HEK293T (cell line): ENCODE measurements at regions not wholly inside any gene's neighbourhood (a gene's known extent, or its start where the extent isn't known, plus 50 kb on each side); places are given as distances from the start of the nearest gene placed in this dataset.

Experiments used
- CTCF ChIA-PET: fragments of 350-600 bp; formaldehyde crosslinking; extraction: SDS; loops from one replicate; lab custom pipeline; 2021; ENCODE audit warnings: antibody characterized with exemption, inconsistent platforms; lab: Yijun Ruan, JAX
- POLR2A ChIA-PET: fragments of 350-600 bp; formaldehyde crosslinking; extraction: SDS; loops from one replicate; lab custom pipeline; 2020; ENCODE audit warnings: antibody characterized with exemption, inconsistent platforms; lab: Yijun Ruan, JAX
- DNase-seq: peaks from one replicate; pipeline ENCODE4 v3.0.0; 2012; ENCODE audit warnings: mixed read lengths; ENCODE audit errors: extremely low spot score
- ARNT ChIP-seq: fragments of 450-650 bp; IDR thresholded peaks from 2 replicates; pipeline ENCODE4 v1.6.1; 2017; ENCODE audit warnings: mild to moderate bottlenecking
- BHLHE40 ChIP-seq: fragments of 450-650 bp; IDR thresholded peaks from 2 replicates; pipeline ENCODE4 v1.6.1; 2016; ENCODE audit warnings: mild to moderate bottlenecking, moderate library complexity, borderline replicate concordance
- CTBP1 ChIP-seq: fragments of 450-650 bp; IDR thresholded peaks from 2 replicates; pipeline ENCODE4 v1.6.1; 2016; ENCODE audit warnings: borderline replicate concordance
- ELF4 ChIP-seq: fragments of 450-650 bp; IDR thresholded peaks from 2 replicates; pipeline ENCODE4 v1.6.1; 2017; ENCODE audit warnings: antibody characterized with exemption
- FOXA1 ChIP-seq: fragments of 450-650 bp; IDR thresholded peaks from 2 replicates; pipeline ENCODE4 v1.6.1; 2016; ENCODE audit warnings: mild to moderate bottlenecking
- FOXK2 ChIP-seq: fragments of 450-650 bp; IDR thresholded peaks from 2 replicates; pipeline ENCODE4 v1.6.1; 2016; ENCODE audit warnings: mild to moderate bottlenecking
- FOXM1 ChIP-seq: fragments of 450-650 bp; IDR thresholded peaks from 2 replicates; pipeline ENCODE4 v1.6.1; 2017; ENCODE audit warnings: mild to moderate bottlenecking, borderline replicate concordance
- HDGF ChIP-seq: fragments of 450-650 bp; IDR thresholded peaks from 2 replicates; pipeline ENCODE4 v1.6.1; 2017; ENCODE audit warnings: antibody characterized with exemption, borderline replicate concordance
- L3MBTL2 ChIP-seq: fragments of 450-650 bp; conservative IDR thresholded peaks from 2 replicates; pipeline ENCODE4 v1.6.1; 2016; ENCODE audit warnings: mild to moderate bottlenecking
- LEF1 ChIP-seq: fragments of 450-650 bp; IDR thresholded peaks from 2 replicates; pipeline ENCODE4 v1.6.1; 2017; ENCODE audit warnings: mild to moderate bottlenecking, borderline replicate concordance
- NFRKB ChIP-seq: fragments of 450-650 bp; IDR thresholded peaks from 2 replicates; pipeline ENCODE4 v1.6.1; 2016; ENCODE audit warnings: mild to moderate bottlenecking, moderate library complexity
- PKNOX1 ChIP-seq: fragments of 450-650 bp; IDR thresholded peaks from 2 replicates; pipeline ENCODE4 v1.6.1; 2016
- SP1 ChIP-seq: fragments of 450-650 bp; IDR thresholded peaks from 2 replicates; pipeline ENCODE4 v1.6.1; 2017
- SUZ12 ChIP-seq: fragments of 450-650 bp; IDR thresholded peaks from 2 replicates; pipeline ENCODE4 v1.6.1; 2016; ENCODE audit warnings: mild to moderate bottlenecking
- TARDBP ChIP-seq: fragments of 450-650 bp; IDR thresholded peaks from 2 replicates; pipeline ENCODE4 v1.6.1; 2016
- ZNF384 ChIP-seq: fragments of 450-650 bp; IDR thresholded peaks from 2 replicates; pipeline ENCODE4 v1.6.1; 2016

GRCh38 chr4:128475597-128475996 is 188.0 kb upstream of the PGRMC2 start:
- TF ChIP-seq BHLHE40 (no peak), LEF1 (no peak), TARDBP (no peak), FOXM1 (no peak), L3MBTL2 (no peak), FOXA1 (no peak), CTBP1 (no peak), SP1 (no peak), NFRKB (no peak), HDGF (no peak), PKNOX1 (no peak)
- CTCF ChIA-PET, result no interaction called here
- DNase-seq, result no peak
- POLR2A ChIA-PET, result no interaction called here

DNA sequence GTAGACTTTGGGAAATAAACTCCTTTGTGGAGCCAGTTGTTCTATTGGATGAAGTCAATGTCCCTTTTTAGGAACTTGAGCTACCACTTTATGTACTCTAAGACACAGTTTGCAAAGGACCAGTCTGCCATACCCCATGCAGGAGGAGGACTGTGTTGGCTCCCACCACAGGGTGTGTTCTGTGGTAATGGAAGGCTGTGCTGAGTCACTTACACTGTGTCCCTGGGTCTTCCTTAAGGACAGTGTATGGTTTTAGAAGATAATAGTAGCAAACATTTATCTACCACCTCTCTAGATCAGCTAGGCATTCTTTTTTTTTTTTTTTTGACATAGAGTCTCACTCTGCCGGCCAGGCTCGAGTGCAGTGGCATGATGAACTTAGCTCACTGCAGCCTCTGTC is 184.0 kb upstream of the PGRMC2 start:
- POLR2A ChIA-PET, result no interaction called here
- CTCF ChIA-PET, result interaction anchor here (0.6 to 0.8 kb wide), 2 partner anchors 17 to 102 kb away, joined by 3 read pairs; no protein-coding TSS in a partner anchor
- no peak for DNase-seq
- TF ChIP-seq ARNT (no peak), SUZ12 (no peak), BHLHE40 (no peak), LEF1 (no peak), NFRKB (no peak), CTBP1 (no peak), HDGF (no peak), FOXK2 (no peak), TARDBP (no peak), ZNF384 (no peak), FOXM1 (no peak), PKNOX1 (no peak), L3MBTL2 (no peak), ELF4 (no peak), SP1 (no peak), FOXA1 (no peak)

GRCh38 chr4:128470492-128471053 is 183.0 kb upstream of the PGRMC2 start:
- no peak for TF ChIP-seq SP1
- TF ChIP-seq ZNF384, result no peak
- TF ChIP-seq ARNT, result no peak
- TF ChIP-seq ELF4, result no peak
- TF ChIP-seq TARDBP, result no peak
- TF ChIP-seq CTBP1, result no peak
- TF ChIP-seq LEF1, result no peak
- TF ChIP-seq FOXA1, result no peak
- TF ChIP-seq NFRKB, result no peak
- TF ChIP-seq SUZ12, result no peak
- no peak for TF ChIP-seq HDGF
- TF ChIP-seq FOXM1, result no peak
- no peak for TF ChIP-seq L3MBTL2
- no peak for TF ChIP-seq FOXK2
- no peak for TF ChIP-seq BHLHE40
- no peak for TF ChIP-seq PKNOX1
- ChIA-PET CTCF (interaction anchor here (0.6 to 0.8 kb wide), 2 partner anchors 16 to 103 kb away, joined by 3 read pairs; no protein-coding TSS in a partner anchor), POLR2A (no interaction called here)
- DNase-seq, result no peak

DNA sequence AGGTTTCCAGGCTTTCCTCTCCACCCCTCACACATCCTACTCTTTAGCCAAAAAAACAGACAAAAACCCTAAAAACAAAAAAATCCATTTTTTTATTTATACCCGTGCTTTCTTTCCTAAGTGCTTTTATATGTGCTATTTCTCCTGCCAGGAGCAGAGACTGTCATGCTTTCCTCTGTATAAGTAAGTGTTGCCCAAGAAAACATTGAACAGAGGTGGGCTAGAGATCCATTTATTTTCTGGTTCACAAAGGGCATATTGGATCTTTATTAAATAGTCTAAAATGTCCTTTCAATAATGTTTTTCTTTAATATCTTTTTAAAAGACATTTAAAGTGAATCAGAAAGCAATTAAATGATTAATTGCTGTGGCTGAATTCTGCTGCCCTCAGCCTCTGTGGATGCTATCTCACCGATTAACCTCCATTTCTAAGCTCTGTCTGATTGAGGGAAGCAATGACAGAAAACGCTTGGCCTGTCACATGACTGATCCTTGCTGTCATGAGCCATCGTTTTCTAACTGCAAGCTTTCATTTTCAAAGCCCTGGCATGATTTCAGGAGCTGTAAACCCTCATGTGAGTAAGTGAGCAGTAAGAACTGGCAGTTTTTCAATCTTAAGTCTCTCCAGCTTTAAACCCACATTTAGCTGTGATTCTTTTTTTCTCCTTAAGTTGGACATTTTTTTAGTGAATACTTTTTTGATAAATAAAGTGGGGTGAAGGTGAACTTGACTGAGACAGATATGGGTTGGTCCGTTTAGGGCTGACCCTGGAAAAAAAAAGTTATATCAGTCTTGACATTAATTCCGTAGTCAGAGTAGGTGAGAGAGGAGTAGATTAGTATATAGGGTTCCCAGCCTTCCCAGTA is 180.7 kb upstream of the PGRMC2 start:
- DNase-seq, result no peak
- no peak for TF ChIP-seq ZNF384
- no peak for TF ChIP-seq HDGF
- TF ChIP-seq SUZ12, result no peak
- no peak for TF ChIP-seq SP1
- POLR2A ChIA-PET, result no interaction called here
- CTCF ChIA-PET, result interaction anchor here (1.5 kb wide), 1 partner anchor 15 kb away, joined by 3 read pairs; no protein-coding TSS in a partner anchor

- TF ChIP-seq NFRKB, result no peak
- TF ChIP-seq SUZ12, result no peak
- no peak for TF ChIP-seq PKNOX1
- TF ChIP-seq SP1, result no peak
- DNase-seq, result no peak
- ChIA-PET POLR2A (no interaction called here), CTCF (no interaction called here)
These were observed 177.9 kb upstream of the PGRMC2 start for GRCh38 chr4:128465523-128465922.
